Smooth muscle cell (in vitro differentiated cells): ENCODE measurements at regions not wholly inside any gene's neighbourhood (a gene's known extent, or its start where the extent isn't known, plus 50 kb on each side); places are given as distances from the start of the nearest gene placed in this dataset.
A peak's percentile ranks its signal among the peaks of the same experiment; 100 is the strongest.

ENCODE experiments used
- DNase-seq: peaks from one replicate; lab custom pipeline; 2025; ENCODE audit not compliant: unreplicated experiment; lab: John Stamatoyannopoulos, UW
- H2AFZ ChIP-seq: fragments of 200-600 bp; sonication (generic); 2 replicates; pipeline ENCODE4 v1.6.0; 2016; ENCODE audit warnings: antibody characterized with exemption, low read depth, mild to moderate bottlenecking
- H3F3A ChIP-seq: fragments of 200-600 bp; sonication (generic); 2 replicates; pipeline ENCODE4 v1.6.0; 2017; ENCODE audit warnings: antibody characterized with exemption, low read depth
- H3K27ac ChIP-seq: fragments of 200-600 bp; sonication (generic); 2 replicates; pipeline ENCODE4 v1.5.1; 2016; ENCODE audit warnings: low read depth, mild to moderate bottlenecking
- H3K27me3 ChIP-seq: fragments of 200-600 bp; sonication (generic); 2 replicates; pipeline ENCODE4 v1.6.1; 2016; ENCODE audit warnings: low read depth, mild to moderate bottlenecking
- H3K36me3 ChIP-seq: fragments of 200-600 bp; sonication (generic); 2 replicates; pipeline ENCODE4 v1.5.1; 2016; ENCODE audit warnings: low read depth
- H3K4me1 ChIP-seq: fragments of 200-600 bp; sonication (generic); 2 replicates; pipeline ENCODE4 v1.5.1; 2016; ENCODE audit warnings: low read depth
- H3K4me2 ChIP-seq: fragments of 200-600 bp; sonication (generic); 2 replicates; pipeline ENCODE4 v1.6.0; 2016; ENCODE audit warnings: mild to moderate bottlenecking
- H3K4me3 ChIP-seq: fragments of 200-600 bp; sonication (generic); 2 replicates; pipeline ENCODE4 v1.5.1; 2016; ENCODE audit warnings: mild to moderate bottlenecking
- H3K79me2 ChIP-seq: fragments of 200-600 bp; sonication (generic); 2 replicates; pipeline ENCODE4 v1.6.0; 2016; ENCODE audit warnings: low read depth, mild to moderate bottlenecking
- H3K9ac ChIP-seq: fragments of 200-600 bp; sonication (generic); 2 replicates; pipeline ENCODE4 v1.6.0; 2016; ENCODE audit warnings: low read depth
- H3K9me3 ChIP-seq: fragments of 200-600 bp; sonication (generic); replicated peaks from 2 replicates; pipeline ENCODE4 v1.5.1; 2016; ENCODE audit warnings: low read depth
- H4K20me1 ChIP-seq: fragments of 200-600 bp; sonication (generic); 2 replicates; pipeline ENCODE4 v1.6.0; 2016; ENCODE audit warnings: low read depth
- CTCF ChIP-seq: fragments of 200-600 bp; sonication (generic); IDR thresholded peaks from 2 replicates; pipeline ENCODE4 v1.5.1; 2017; ENCODE audit warnings: borderline replicate concordance, mild to moderate bottlenecking, antibody characterized with exemption; ENCODE audit not compliant: insufficient read depth, poor library complexity, severe bottlenecking
- WGBS: methylation state at CpG from one replicate; pipeline ENCODE4 v1.1.7; 2016; ENCODE audit warnings: low lambda C conversion rate; 5-methylcytosine and 5-hydroxymethylcytosine counted together

- Histone ChIP-seq H3K4me2 (no peak overlapping the region), H2AFZ (no peak overlapping the region)
These were observed 373.0 kb downstream of the CDH2 start for GRCh38 chr18:27803957-27804356.

GRCh38 chr18:27797484-27797883 lies 379.4 kb downstream of the CDH2 start:
- Histone ChIP-seq H3K79me2 (no peaks in the 10 kb centered on the region), H3K9me3 (no peaks in the 10 kb centered on the region), H3K36me3 (no peaks in the 10 kb centered on the region), H3K27ac (no peak overlapping the region), H3K4me1 (peaks cover 8% of the 10 kb centered on the region), H3K4me3 (no peak overlapping the region), H3F3A (no peaks in the 10 kb centered on the region), H2AFZ (peak overlapping the region; percentile 12), H3K4me2 (no peak overlapping the region), H3K9ac (no peak overlapping the region), H4K20me1 (no peaks in the 10 kb centered on the region), H3K27me3 (no peaks in the 10 kb centered on the region)
- no peak for DNase-seq
- 88% methylated on average over 1 of the region's 1 CpG for WGBS
- TF ChIP-seq CTCF, result no peak

More at GRCh38 chr18:27803957-27804356, 373.0 kb downstream of the CDH2 start:
- no peak overlapping the region for H3K4me3 ChIP-seq
- H3F3A ChIP-seq, result no peaks in the 10 kb centered on the region
- DNase-seq, result no peak
- no peak for TF ChIP-seq CTCF
- no peaks in the 10 kb centered on the region for H3K79me2 ChIP-seq
- no peak overlapping the region for H3K27ac ChIP-seq
- H4K20me1 ChIP-seq, result no peaks in the 10 kb centered on the region
- H3K9ac ChIP-seq, result no peak overlapping the region
- no peaks in the 10 kb centered on the region for H3K9me3 ChIP-seq
- H3K36me3 ChIP-seq, result no peaks in the 10 kb centered on the region
- no peaks in the 10 kb centered on the region for H3K4me1 ChIP-seq
- 47% methylated on average over 2 of the region's 2 CpGs for WGBS
- no peaks in the 10 kb centered on the region for H3K27me3 ChIP-seq

- no peak for DNase-seq
- Histone ChIP-seq H3K27me3 (no peaks in the 10 kb centered on the region), H3K4me1 (peaks cover 10% of the 10 kb centered on the region), H3K9me3 (no peaks in the 10 kb centered on the region), H2AFZ (no peak overlapping the region), H3K9ac (no peak overlapping the region), H4K20me1 (no peaks in the 10 kb centered on the region), H3F3A (no peaks in the 10 kb centered on the region), H3K4me2 (no peak overlapping the region), H3K27ac (no peak overlapping the region), H3K36me3 (no peaks in the 10 kb centered on the region), H3K4me3 (no peak overlapping the region), H3K79me2 (no peaks in the 10 kb centered on the region)
- 86% methylated on average over 2 of the region's 2 CpGs for WGBS
- TF ChIP-seq CTCF, result no peak
These were observed 382.6 kb downstream of the CDH2 start for GRCh38 chr18:27794181-27794926.
